22Rv1 (cell line): ENCODE measurements at regions not wholly inside any gene's neighbourhood (a gene's known extent, or its start where the extent isn't known, plus 50 kb on each side); places are given as distances from the start of the nearest gene placed in this dataset.

Experiments used
- CTCF ChIP-seq: fragments of 450-650 bp; IDR thresholded peaks from 2 replicates; pipeline ENCODE4 v1.5.1; 2017; ENCODE audit warnings: mild to moderate bottlenecking
- ZFX ChIP-seq: fragments of 450-650 bp; IDR thresholded peaks from 2 replicates; pipeline ENCODE4 v1.6.1; 2017; ENCODE audit warnings: antibody characterized with exemption, borderline replicate concordance

- TF ChIP-seq CTCF (no peak), ZFX (no peak)
Measured at GRCh38 chr10:130963786-130964522, 347.6 kb downstream of the TCERG1L start.
